ENCODE measurements at regions not wholly inside any gene's neighbourhood (a gene's known extent, or its start where the extent isn't known, plus 50 kb on each side); places are given as distances from the start of the nearest gene placed in this dataset.

DNA sequence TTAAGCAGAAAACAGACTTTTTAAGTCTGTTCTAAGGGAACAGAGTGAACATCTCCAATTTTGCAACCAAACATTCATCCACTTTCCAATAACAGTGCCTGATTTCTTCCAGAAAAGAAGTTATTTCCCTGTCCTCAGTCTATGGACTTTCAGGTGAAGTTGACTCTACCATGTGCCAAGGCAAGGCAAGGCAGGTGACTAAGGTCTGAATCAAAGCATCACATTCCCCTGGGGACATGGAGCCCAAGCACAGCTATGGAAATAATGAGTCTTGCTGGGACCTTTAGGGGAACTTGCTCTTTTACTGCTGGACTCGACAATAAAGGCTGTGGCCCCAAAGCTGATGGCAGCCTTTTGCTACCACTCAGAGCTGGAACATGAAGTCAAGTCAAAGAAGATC is 182.2 kb downstream of the FGFR2 start:
- TF ChIP-seq, protein P1, sequence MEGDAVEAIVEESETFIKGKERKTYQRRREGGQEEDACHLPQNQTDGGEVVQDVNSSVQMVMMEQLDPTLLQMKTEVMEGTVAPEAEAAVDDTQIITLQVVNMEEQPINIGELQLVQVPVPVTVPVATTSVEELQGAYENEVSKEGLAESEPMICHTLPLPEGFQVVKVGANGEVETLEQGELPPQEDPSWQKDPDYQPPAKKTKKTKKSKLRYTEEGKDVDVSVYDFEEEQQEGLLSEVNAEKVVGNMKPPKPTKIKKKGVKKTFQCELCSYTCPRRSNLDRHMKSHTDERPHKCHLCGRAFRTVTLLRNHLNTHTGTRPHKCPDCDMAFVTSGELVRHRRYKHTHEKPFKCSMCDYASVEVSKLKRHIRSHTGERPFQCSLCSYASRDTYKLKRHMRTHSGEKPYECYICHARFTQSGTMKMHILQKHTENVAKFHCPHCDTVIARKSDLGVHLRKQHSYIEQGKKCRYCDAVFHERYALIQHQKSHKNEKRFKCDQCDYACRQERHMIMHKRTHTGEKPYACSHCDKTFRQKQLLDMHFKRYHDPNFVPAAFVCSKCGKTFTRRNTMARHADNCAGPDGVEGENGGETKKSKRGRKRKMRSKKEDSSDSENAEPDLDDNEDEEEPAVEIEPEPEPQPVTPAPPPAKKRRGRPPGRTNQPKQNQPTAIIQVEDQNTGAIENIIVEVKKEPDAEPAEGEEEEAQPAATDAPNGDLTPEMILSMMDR (IDR thresholded peaks at IDR 0.05), result no peak
- TF ChIP-seq POLR2A (IDR thresholded peaks at IDR 0.05), result no peak

Measured in thyroid gland (tissue), 4 donors.